ENCODE measurements at regions not wholly inside any gene's neighbourhood (a gene's known extent, or its start where the extent isn't known, plus 50 kb on each side); places are given as distances from the start of the nearest gene placed in this dataset.

- Histone ChIP-seq H3K4me3 (ENCODE audit: low read depth, low read length) (no peak overlapping the region), H3K9me3 (ENCODE audit: control insufficient read depth, insufficient read depth, low read depth, low read length) (no peaks in the 10 kb centered on the region), H3K4me1 (ENCODE audit: control insufficient read depth, insufficient read depth, low read length) (no peaks in the 10 kb centered on the region), H3K36me3 (ENCODE audit: control insufficient read depth in 2 of 2, insufficient read depth in 1 of 2, low read length in 2 of 2) (no peaks in the 10 kb centered on the region), H3K27ac (ENCODE audit: extremely low read depth, low read depth, low read length) (no peak overlapping the region)
- ChIA-PET POLR2A (interaction anchor here (0.6 kb wide), 1 partner anchor 63 kb away, joined by 4 read pairs; no protein-coding TSS in a partner anchor), CTCF (interaction anchor here (0.6 kb wide), 1 partner anchor 9 kb away, joined by 5 read pairs; no protein-coding TSS in a partner anchor)
- TF ChIP-seq ZNF623 (tag by site-specific recombination; IDR thresholded peaks at IDR 0.05) (no peak), PRDM2 (tag by site-specific recombination; IDR thresholded peaks at IDR 0.05; ENCODE audit: borderline replicate concordance) (no peak), SCRT2 (tag by site-specific recombination; IDR thresholded peaks at IDR 0.05) (no peak), ZNF701 (tag by site-specific recombination; IDR thresholded peaks at IDR 0.05) (no peak), ZNF23 (tag by site-specific recombination; IDR thresholded peaks at IDR 0.05; ENCODE audit: borderline replicate concordance) (no peak)
Measured at GRCh38 chrX:45727761-45728160, 527.1 kb upstream of the DIPK2B start.

GRCh38 chrX:45722471-45722870 is 521.8 kb upstream of the DIPK2B start:
- ChIA-PET CTCF (no interaction called here), POLR2A (no interaction called here)
- Histone ChIP-seq H3K9me3 (ENCODE audit: control insufficient read depth, insufficient read depth, low read depth, low read length) (no peaks in the 10 kb centered on the region), H3K36me3 (ENCODE audit: control insufficient read depth in 2 of 2, insufficient read depth in 1 of 2, low read length in 2 of 2) (no peaks in the 10 kb centered on the region), H3K27ac (ENCODE audit: extremely low read depth, low read depth, low read length) (no peak overlapping the region), H3K4me3 (ENCODE audit: low read depth, low read length) (no peak overlapping the region), H3K4me1 (ENCODE audit: control insufficient read depth, insufficient read depth, low read length) (no peaks in the 10 kb centered on the region)
- no peak for TF ChIP-seq BCL11A (tag by site-specific recombination; IDR thresholded peaks at IDR 0.05; ENCODE audit: low read depth)
- TF ChIP-seq ZNF2 (tag by site-specific recombination; IDR thresholded peaks at IDR 0.05): no peak
- TF ChIP-seq ZNF266 (tag by site-specific recombination; IDR thresholded peaks at IDR 0.05; ENCODE audit: low read depth): no peak
- TF ChIP-seq ZNF366 (tag by site-specific recombination; conservative IDR thresholded peaks at IDR 0.05): no peak
- no peak for TF ChIP-seq ZNF670 (tag by site-specific recombination; IDR thresholded peaks at IDR 0.05; ENCODE audit: low read depth)
- TF ChIP-seq ZNF24 (tag by site-specific recombination; IDR thresholded peaks at IDR 0.05): no peak
- no peak for TF ChIP-seq ZNF311 (tag by site-specific recombination; IDR thresholded peaks at IDR 0.05; ENCODE audit: borderline replicate concordance)
- no peak for TF ChIP-seq CTCF (tag by site-specific recombination; IDR thresholded peaks at IDR 0.05)
- TF ChIP-seq ZBTB20 (tag by site-specific recombination; IDR thresholded peaks at IDR 0.05): no peak
- TF ChIP-seq HIC1 (tag by site-specific recombination; IDR thresholded peaks at IDR 0.05): no peak
- no peak for TF ChIP-seq YY2 (tag by site-specific recombination; IDR thresholded peaks at IDR 0.05)

Measured in HEK293 (cell line).